Retina (tissue), 1 donor: ENCODE measurements at regions not wholly inside any gene's neighbourhood (a gene's known extent, or its start where the extent isn't known, plus 50 kb on each side); places are given as distances from the start of the nearest gene placed in this dataset.

Source experiments
- DNase-seq: peaks from one replicate; pipeline ENCODE4 v3.0.0-alpha.2; 2016

DNA sequence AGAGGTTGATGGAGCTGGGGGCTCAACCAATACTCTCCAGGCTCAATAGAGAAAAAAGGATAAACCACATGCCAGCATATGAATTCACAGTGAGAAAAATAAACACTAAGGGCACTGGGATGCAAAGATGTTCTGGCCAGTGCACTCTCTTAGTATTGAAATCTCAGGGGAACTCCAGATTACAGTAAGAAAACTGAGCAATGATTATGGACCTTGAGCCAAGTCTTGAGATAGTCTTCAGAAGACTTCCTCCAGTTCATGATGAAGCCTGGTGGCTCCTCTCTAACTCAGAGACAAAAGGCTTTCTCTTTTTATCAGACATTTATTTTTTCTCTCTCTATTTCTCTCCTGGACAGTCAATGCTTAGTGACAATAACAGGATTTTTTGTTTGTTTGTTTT is 139.8 kb upstream of the SPEF2 start:
- no peak for DNase-seq

DNA sequence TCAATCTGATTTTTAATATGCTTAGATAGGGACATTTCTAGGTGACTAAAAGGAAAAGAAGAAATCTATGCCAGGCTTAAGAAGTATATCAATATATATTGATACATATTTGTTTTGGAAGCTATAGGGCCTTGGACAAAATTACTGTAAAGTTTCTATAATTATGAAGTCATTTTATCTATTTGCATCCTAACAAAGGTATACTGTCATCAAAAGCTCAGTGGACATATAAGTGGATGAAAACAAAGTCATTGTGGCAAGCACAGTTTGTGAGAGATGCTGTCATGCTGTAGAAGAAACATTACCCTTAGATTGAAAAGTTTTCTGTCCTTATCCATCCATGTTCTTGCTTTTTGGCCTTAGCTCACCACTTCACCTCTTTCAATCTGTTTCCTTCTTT is 140.3 kb upstream of the SPEF2 start:
- DNase-seq = no peak

DNA sequence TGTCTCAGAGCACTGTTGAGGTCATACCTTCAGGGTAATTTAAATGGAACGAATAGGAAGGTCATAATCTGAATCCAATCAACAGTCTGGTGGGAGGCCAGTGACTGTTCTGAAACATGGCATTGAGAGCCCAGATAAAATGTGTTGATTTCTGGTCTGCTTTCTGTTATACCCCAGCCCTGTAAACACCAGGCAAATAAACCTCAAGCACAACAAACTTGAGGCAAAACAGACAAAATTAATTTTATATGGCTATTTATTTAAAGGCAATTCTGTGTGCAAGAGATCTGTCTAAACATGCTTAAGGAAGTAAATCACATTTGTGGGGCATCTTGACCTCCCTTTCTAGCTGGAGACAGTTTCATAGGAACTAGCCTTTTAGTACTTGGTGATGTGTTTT is 140.9 kb upstream of the SPEF2 start:
- no peak for DNase-seq

GRCh38 chr5:35476036-35476435 is 141.6 kb upstream of the SPEF2 start:
- DNase-seq = no peak

DNA sequence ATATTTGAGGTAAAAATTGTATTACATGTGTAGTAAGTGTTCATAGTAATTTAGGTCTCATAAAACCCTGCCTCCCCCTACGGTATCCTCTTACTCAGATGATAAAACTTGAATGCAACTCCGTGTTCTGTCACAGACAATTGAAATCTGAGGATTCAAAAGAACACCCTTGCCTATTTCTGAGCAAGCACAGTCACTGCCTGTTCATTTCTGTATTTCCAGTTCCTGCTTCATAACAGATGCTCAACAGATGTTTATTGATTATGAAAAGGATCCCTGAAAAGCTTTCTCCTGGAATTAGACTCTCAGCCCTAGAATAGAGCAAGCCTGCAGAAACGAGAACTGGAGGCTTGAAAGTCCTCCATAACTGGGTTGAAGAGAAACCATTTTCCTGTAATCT is 144.1 kb upstream of the SPEF2 start:
- no peak for DNase-seq

- DNase-seq = no peak
Measured at GRCh38 chr5:35470866-35471265, 146.8 kb upstream of the SPEF2 start.

- DNase-seq = no peak
Measured at GRCh38 chr5:35468811-35469210, 148.9 kb upstream of the SPEF2 start.

GRCh38 chr5:35466746-35467145 is 150.9 kb upstream of the SPEF2 start:
- DNase-seq = no peak

GRCh38 chr5:35464757-35465156 is 152.9 kb upstream of the SPEF2 start:
- no peak for DNase-seq

- no peak for DNase-seq
Measured at GRCh38 chr5:35461530-35461929, 156.1 kb upstream of the SPEF2 start.

DNA sequence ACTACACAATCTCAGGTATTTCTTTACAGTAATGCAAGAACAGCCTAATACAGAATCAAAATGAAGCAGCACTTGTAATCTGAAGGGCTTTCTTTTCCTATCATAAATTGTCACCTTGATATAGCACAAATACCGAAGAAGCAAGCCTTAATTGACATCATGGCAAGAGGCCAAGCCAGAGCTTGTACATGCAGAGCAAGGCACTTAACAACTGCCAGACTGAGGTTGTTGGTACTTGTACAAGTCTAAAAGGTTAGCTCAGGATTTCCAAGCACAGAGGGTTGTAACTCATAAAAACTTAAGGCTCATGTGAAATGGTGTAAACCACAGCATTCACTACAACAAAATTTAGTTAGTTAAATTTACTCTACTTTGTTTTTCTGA is 158.8 kb upstream of the SPEF2 start:
- DNase-seq = no peak

- DNase-seq = no peak
Measured at GRCh38 chr5:35457912-35458823, 159.5 kb upstream of the SPEF2 start.

- DNase-seq = no peak
Measured at GRCh38 chr5:35456506-35456905, 161.2 kb upstream of the SPEF2 start.

- DNase-seq = no peak
Measured at GRCh38 chr5:35454011-35454525, 163.6 kb upstream of the SPEF2 start.

DNA sequence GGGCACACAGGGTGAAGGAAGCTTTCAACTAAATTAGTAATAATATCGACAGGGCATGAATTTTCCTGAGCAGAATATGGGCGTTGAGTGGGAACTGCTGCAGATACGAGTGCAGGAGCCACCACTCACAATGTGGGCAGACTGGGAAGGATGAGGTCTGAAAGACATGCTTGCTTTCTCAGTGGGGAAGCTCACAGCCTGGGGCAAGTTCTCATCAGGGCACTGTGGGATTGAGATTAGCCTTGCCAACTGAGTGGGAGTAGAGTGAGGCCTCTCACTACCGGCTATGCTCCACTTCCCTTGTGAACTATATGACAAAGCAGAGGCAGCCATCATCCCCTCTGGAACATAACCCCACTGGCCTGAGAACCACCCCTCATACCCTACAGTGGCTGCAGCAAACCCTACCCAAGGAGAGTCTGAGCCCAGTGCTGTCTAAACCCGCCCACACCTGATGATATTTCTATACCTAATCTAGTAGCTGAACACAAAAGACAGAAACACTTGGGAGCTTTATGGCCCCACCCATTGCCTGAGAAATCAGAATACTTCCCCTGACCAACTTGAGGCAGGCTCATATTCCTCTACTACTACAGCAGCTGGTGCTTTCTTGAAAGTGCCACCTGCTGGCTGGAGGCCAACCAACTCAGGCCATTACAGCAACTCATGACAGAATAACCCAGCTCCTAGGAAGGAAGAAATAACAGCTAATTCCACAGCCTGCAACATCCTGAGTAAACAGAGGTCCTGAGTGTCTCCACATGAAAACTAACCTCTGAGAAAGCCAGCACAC is 173.7 kb upstream of the SPEF2 start:
- DNase-seq = no peak

DNA sequence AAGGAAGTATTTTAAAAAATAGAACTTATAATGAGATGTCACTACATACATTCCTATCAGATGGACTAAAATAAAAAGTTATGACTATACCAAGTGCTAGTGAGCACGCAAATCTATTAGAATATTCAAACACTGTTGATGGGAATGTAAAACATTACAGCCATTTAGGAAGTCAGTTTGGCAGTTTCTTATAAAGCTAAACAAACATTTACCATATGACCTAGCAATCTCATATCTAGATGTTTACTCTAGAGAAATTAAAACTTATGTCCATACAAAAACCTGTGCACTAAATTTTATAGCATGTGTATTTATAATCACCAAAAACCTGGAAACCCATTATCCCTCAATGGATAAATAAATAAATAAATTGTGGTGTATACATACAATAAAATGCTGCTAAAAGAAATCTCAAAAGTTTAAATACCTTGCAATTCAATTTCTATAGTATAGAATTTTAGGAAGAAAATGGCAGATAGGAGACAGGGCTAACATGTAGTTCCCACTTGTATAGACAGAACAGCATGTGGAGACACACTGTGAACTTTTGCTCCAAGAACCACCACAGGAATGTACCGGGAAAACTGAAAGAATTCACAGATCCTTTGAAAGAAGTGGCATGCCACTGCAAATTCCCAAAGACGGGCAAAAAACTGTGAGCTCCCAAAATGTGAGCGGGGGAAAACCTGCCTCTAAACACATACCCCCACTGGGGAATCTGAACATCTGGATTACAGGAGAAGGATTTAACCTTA is 174.6 kb upstream of the SPEF2 start:
- no peak for DNase-seq

- no peak for DNase-seq
Measured at GRCh38 chr5:35440409-35440808, 177.3 kb upstream of the SPEF2 start.

DNA sequence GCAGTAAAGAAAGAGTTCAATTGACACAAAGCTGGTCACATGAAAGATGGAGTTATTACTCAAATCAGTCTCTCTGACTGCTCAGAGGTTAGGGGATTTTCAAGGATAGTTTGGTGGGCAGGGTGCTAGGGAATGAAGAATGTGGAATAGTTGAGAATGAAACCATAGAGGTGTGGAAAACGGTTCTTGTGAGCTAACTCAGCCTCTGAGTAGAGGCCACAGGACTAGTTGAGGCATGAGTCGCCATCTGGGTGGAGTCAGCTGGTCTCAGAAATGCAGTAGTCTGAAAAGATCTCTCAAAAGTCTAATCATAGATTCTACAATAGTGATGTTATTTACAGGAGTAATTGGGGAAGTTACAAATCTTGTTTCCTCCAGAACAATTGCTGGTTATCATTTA is 178.9 kb upstream of the SPEF2 start:
- no peak for DNase-seq

GRCh38 chr5:35438288-35438687 is 179.4 kb upstream of the SPEF2 start:
- DNase-seq = no peak

DNA sequence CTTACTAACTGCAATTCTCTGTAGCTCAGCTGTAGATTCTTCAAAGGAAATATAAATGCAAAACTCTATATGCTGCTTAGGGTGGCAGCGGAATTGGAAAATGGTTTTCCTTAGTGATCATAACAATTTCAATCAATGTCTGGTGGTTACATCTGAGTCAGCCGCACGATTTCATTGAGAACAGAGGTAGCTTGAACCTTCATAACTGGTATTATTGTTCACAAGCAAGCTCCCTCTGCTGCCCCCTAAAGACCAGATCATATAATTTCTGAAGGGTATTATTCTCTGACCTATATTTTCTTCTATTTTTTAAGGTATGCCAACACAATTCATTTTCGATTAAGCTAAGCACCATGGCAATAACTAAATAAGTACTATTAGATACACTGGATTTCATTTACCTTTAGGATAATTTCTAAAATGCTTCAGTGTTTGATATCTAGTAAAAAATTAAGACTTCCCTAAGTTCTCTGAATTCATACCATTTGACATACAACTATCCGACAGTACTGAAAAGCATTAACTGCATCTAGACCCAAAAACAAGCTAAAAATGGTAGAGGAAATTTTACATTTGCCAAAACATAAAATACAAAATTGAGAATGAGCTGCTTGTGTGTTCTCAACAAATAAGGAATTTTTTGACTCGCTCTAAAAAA is 181.1 kb upstream of the SPEF2 start:
- peak; percentile 15 for DNase-seq

DNA sequence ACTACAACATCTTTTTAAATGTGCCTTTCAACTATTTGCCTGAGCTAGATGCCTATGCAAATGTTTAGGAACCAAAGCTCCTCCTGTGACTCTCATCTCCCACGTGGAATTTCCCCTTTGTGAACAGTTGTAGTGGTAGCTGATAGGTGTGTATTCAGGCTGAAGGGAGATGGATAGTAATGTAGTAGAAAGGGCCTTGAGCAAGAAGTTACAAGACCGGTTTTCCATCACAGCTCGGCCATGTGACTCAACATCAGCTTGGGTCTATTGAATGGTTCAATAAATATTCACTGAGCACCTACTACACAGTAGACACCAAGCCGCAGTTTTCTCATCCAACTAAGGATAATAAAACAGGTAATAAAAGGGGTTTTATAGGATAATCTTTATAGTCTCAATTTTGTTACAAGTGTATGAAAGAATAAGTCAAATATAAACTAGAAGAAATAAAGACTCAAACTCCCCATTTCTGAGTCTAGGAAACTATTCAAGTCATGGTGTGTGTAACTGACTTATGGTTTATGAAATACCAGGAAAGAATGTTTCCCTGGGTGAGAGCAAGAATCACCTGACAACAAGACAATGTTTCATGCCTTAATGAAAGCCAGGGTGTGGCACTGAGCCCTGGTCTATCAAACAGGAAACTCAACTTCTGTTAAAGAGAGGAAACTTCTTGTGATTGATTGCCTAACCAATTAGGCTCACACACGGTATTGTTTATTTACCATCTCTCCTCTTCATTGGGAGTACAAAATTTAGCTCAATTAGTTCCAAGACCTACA is 187.1 kb upstream of the SPEF2 start:
- DNase-seq = no peak

DNA sequence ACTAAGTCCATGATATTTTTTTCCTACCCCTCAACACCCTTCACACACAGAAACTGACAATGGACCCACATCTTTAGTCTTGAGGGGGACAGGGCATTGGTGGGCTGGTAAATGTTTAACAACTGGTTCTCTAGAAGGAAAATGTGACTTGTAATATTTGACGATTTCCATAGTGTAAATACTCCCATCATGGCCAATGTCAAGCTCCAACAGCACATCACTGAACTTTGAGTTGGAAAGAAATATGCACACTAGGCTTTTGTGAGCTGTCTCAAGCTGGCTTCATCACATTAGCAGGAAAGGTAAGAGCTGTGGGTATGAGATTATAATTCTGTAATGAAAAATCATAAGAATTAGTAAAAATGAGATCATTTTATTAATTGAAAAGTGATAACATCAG is 189.9 kb upstream of the PRLR start:
- DNase-seq = no peak
